ENCODE measurements at regions not wholly inside any gene's neighbourhood (a gene's known extent, or its start where the extent isn't known, plus 50 kb on each side); places are given as distances from the start of the nearest gene placed in this dataset.

DNA sequence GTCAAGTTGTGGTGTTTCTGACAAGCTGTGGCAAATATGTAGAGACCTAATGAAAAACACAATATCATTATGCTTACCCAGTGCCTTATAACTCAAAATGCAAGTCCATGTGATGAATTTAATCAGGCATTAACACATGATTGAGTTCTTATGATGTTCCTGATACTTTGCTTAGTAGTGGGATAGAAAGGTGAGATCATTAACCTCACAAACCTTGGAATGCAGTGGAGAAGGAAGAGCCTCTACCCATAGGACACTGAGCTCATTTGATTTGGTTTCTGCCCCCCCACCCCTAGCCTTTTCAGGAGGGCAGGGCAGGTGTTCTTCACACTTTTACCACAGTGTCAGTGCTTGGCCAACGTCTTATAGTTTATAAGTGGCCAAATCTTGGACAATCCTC lies 683.6 kb upstream of the CPEB2 start:
- no peak overlapping the region for H3K4me3 ChIP-seq (ENCODE audit: low read depth, low read length)
- TF ChIP-seq, protein P1, sequence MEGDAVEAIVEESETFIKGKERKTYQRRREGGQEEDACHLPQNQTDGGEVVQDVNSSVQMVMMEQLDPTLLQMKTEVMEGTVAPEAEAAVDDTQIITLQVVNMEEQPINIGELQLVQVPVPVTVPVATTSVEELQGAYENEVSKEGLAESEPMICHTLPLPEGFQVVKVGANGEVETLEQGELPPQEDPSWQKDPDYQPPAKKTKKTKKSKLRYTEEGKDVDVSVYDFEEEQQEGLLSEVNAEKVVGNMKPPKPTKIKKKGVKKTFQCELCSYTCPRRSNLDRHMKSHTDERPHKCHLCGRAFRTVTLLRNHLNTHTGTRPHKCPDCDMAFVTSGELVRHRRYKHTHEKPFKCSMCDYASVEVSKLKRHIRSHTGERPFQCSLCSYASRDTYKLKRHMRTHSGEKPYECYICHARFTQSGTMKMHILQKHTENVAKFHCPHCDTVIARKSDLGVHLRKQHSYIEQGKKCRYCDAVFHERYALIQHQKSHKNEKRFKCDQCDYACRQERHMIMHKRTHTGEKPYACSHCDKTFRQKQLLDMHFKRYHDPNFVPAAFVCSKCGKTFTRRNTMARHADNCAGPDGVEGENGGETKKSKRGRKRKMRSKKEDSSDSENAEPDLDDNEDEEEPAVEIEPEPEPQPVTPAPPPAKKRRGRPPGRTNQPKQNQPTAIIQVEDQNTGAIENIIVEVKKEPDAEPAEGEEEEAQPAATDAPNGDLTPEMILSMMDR (IDR thresholded peaks at IDR 0.05; ENCODE audit: low read depth, low read length, missing control alignments): no peak
- no peak for DNase-seq (ENCODE audit: low read depth)

DNA sequence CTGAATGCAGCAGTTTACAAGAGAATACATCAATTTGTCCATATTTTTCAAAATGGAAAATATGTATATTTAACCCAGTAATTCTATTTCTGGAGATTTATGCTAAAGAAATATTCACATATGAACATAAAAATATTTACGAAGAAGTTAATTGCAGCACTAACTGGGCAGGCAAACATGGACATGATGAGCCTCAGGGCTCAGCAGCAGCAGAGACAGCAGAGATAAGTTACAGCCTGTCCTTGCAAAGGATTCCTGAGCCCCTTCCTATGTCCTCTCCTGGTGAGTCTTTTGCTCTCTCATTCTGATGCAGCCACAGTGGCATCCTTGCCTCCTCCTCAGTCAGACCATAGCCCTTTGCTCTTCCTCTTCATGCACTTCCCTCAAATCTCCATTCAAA lies 680.6 kb upstream of the CPEB2 start:
- TF ChIP-seq, protein P1 (IDR thresholded peaks at IDR 0.05; ENCODE audit: low read depth, low read length, missing control alignments): no peak
- no peak for DNase-seq (ENCODE audit: low read depth)
- H3K4me3 ChIP-seq (ENCODE audit: low read depth, low read length): no peak overlapping the region

DNA sequence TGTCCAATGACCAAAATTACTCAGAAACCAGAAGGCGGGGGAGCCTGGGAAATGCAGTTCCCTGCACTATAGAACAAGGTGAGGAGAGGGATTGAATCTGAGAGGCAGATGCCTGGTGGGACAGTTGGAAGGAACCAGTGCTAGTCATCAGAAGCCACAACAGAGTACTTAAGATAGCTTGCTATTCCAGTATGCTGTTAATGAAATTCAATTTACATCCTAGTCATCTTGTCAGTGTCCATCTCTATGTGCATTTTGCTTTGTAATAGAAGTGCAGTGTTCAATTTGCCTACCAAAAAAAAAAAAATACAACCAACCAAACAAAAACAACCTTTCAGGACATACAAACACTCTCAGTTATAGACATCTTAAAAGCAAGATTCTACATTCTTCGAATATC lies 679.1 kb upstream of the CPEB2 start:
- no peak for DNase-seq (ENCODE audit: low read depth)
- H3K4me3 ChIP-seq (ENCODE audit: low read depth, low read length): no peak overlapping the region
- TF ChIP-seq, protein P1 (IDR thresholded peaks at IDR 0.05; ENCODE audit: low read depth, low read length, missing control alignments): no peak

DNA sequence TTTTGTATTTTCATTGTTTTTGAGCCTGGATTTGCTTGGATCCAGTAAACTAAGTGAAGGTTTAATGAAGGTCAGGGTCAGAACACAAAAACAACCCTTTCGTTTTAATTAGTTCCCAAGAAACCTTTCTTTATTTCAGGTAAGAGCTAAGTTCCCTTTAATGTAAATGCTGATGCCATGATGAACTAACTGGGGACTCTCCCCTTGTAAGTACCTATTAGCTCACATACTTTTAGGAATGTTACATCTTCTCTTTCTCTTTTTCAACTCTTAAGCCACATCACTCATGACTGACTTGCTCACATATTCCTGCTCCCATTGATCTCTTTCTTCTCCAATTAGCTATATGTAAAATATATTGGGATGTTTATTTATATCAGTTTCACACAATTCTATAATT lies 673.1 kb upstream of the CPEB2 start:
- TF ChIP-seq, protein P1 (IDR thresholded peaks at IDR 0.05; ENCODE audit: low read depth, low read length, missing control alignments): no peak
- no peak for DNase-seq (ENCODE audit: low read depth)
- no peak overlapping the region for H3K4me3 ChIP-seq (ENCODE audit: low read depth, low read length)

DNA sequence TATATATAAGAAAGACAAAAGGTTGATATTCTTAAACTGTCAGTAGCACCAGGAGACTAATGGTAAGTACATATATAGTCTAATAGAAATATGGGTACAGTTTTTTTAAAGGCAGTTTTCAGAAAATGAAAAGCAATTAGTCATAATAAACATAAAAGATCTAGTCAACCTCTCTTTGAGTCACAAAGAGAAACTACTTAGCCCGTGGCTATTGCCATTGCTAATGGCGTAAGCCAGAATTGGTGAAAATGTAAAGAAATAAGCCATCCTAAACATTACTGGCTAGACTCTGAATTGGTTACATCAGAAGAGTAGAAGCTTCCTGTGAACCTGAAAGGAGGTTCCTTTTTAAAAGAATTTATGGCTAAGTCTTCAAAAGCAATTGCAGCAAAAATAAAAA lies 668.7 kb upstream of the CPEB2 start:
- H3K4me3 ChIP-seq (ENCODE audit: low read depth, low read length): no peak overlapping the region
- no peak for DNase-seq (ENCODE audit: low read depth)
- TF ChIP-seq, protein P1 (IDR thresholded peaks at IDR 0.05; ENCODE audit: low read depth, low read length, missing control alignments): no peak

DNA sequence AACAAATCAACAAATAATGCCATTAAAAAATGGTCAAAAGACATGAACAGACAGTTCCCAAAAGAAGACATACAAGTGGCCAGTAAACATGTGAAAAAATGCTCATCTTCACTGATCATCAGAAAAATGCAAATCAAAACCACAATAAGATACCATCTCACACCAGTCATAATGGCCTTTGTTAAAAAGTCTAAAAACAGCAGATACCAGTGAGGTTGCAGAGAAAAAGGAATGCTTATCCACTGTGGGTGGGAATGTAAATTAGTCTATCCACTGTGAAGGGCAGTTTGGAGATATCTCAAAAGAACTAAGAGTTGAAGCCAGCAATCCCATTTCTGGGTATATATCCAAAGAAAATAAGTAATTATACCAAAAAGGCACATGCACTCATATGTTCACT lies 668.1 kb upstream of the CPEB2 start:
- H3K4me3 ChIP-seq (ENCODE audit: low read depth, low read length): no peak overlapping the region
- no peak for DNase-seq (ENCODE audit: low read depth)
- TF ChIP-seq, protein P1 (IDR thresholded peaks at IDR 0.05; ENCODE audit: low read depth, low read length, missing control alignments): no peak

DNA sequence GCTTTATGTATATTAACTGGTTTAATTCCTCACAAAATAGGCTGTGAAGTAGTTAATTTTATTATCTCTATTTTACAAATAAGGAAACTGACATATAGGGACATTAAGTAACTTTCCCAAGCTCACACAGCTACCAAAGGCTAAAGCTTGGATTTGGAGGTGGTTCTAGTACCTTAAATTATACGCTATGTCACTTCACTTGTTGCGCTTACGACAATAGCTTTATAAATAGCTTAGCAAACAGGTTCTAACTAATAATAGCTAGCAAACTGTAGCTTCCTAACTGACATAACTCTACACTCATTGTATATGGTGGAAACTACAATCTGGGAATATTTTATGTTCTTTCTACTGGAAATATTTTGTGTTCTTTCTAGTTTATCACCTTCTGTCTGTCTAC lies 666.4 kb upstream of the CPEB2 start:
- no peak for DNase-seq (ENCODE audit: low read depth)
- TF ChIP-seq, protein P1 (IDR thresholded peaks at IDR 0.05; ENCODE audit: low read depth, low read length, missing control alignments): no peak
- no peak overlapping the region for H3K4me3 ChIP-seq (ENCODE audit: low read depth, low read length)

Data from GM12864 (cell line).